ENCODE measurements at regions not wholly inside any gene's neighbourhood (a gene's known extent, or its start where the extent isn't known, plus 50 kb on each side); places are given as distances from the start of the nearest gene placed in this dataset.
"Not testable (repeated sequence)": the region's sequence is repeated elsewhere in the genome, so short reads cannot be mapped to it uniquely, and the experiment has no call there.

GRCh38 chr13:87094646-87095045 is 576.5 kb upstream of the SLITRK5 start:
- DNase-seq (ENCODE audit: low spot score), result no peak

- no peak for DNase-seq (ENCODE audit: low spot score)
These were observed 570.7 kb upstream of the SLITRK5 start for GRCh38 chr13:87100431-87100830.

GRCh38 chr13:87107651-87108050 is 563.5 kb upstream of the SLITRK5 start:
- no peak for DNase-seq (ENCODE audit: low spot score)

GRCh38 chr13:87120476-87120875 is 550.7 kb upstream of the SLITRK5 start:
- DNase-seq (ENCODE audit: low spot score), result no peak

- no peak for DNase-seq (ENCODE audit: low spot score)
These were observed 548.6 kb upstream of the SLITRK5 start for GRCh38 chr13:87122551-87122950.

- peak; percentile 51 for DNase-seq (ENCODE audit: low spot score)
These were observed 547.0 kb upstream of the SLITRK5 start for GRCh38 chr13:87123987-87124784.

GRCh38 chr13:87124785-87125074 is 546.4 kb upstream of the SLITRK5 start:
- DNase-seq (ENCODE audit: low spot score), result no peak

GRCh38 chr13:87128036-87128435 is 543.1 kb upstream of the SLITRK5 start:
- DNase-seq (ENCODE audit: low spot score), result peak; percentile 55

- DNase-seq (ENCODE audit: low spot score), result no peak
These were observed 542.7 kb upstream of the SLITRK5 start for GRCh38 chr13:87128491-87128890.

GRCh38 chr13:87129602-87130300 is 541.4 kb upstream of the SLITRK5 start:
- DNase-seq (ENCODE audit: low spot score), result no peak

- no peak for DNase-seq (ENCODE audit: low spot score)
These were observed 540.7 kb upstream of the SLITRK5 start for GRCh38 chr13:87130423-87130822.

GRCh38 chr13:87131611-87132010 is 539.6 kb upstream of the SLITRK5 start:
- no peak for DNase-seq (ENCODE audit: low spot score)

- DNase-seq (ENCODE audit: low spot score), result no peak
These were observed 532.3 kb upstream of the SLITRK5 start for GRCh38 chr13:87138866-87139265.

GRCh38 chr13:87147076-87147475 is 524.1 kb upstream of the SLITRK5 start:
- no peak for DNase-seq (ENCODE audit: low spot score)

- no peak for DNase-seq (ENCODE audit: low spot score)
These were observed 517.8 kb upstream of the SLITRK5 start for GRCh38 chr13:87153371-87153770.

- no peak for DNase-seq (ENCODE audit: low spot score)
These were observed 504.8 kb upstream of the SLITRK5 start for GRCh38 chr13:87166348-87166747.

- no peak for DNase-seq (ENCODE audit: low spot score)
These were observed 502.8 kb upstream of the SLITRK5 start for GRCh38 chr13:87168390-87168789.

GRCh38 chr13:87169337-87169736 is 501.8 kb upstream of the SLITRK5 start:
- DNase-seq (ENCODE audit: low spot score), result no peak

GRCh38 chr13:87172166-87172835 is 498.9 kb upstream of the SLITRK5 start:
- DNase-seq (ENCODE audit: low spot score), result peak; percentile 49

- not testable (repeated sequence) for DNase-seq (ENCODE audit: low spot score)
These were observed 486.0 kb upstream of the SLITRK5 start for GRCh38 chr13:87185138-87185537.

GRCh38 chr13:87186647-87187046 is 484.5 kb upstream of the SLITRK5 start:
- DNase-seq (ENCODE audit: low spot score), result not testable (repeated sequence)

GRCh38 chr13:87191485-87191884 is 479.7 kb upstream of the SLITRK5 start:
- DNase-seq (ENCODE audit: low spot score), result not testable (repeated sequence)

GRCh38 chr13:87198371-87198770 is 472.8 kb upstream of the SLITRK5 start:
- DNase-seq (ENCODE audit: low spot score), result no peak
